Spleen (tissue), 7 donors: ENCODE measurements at regions not wholly inside any gene's neighbourhood (a gene's known extent, or its start where the extent isn't known, plus 50 kb on each side); places are given as distances from the start of the nearest gene placed in this dataset.

Source experiments
- CTCF ChIP-seq, 11 experiments: fragments of 200-600 bp in 7 of 11; fragments of 450-650 bp in 4 of 11; sonication (generic) in 4 of 11; IDR thresholded peaks in 8 of 11; conservative IDR thresholded peaks in 3 of 11; 1 replicate in 7 of 11; 2 replicates in 4 of 11; pipeline versions ENCODE4 v1.4.0 to v1.8.0; 2016 to 2021; ENCODE audit warnings: antibody characterized with exemption in 11 of 11, inconsistent platforms in 4 of 11, mild to moderate bottlenecking in 1 of 11
- POLR2A ChIP-seq, 3 donors: fragments of 450-650 bp; IDR thresholded peaks; one replicate each; pipeline ENCODE4 v1.5.1; 2017; ENCODE audit warnings: antibody characterized with exemption in 3 of 3, mild to moderate bottlenecking in 1 of 3
- POLR2AphosphoS5 ChIP-seq, 3 donors: sonication (generic); formaldehyde crosslinking; IDR thresholded peaks; one replicate each; pipeline ENCODE4 v1.5.1; 2017; ENCODE audit warnings: antibody characterized with exemption in 3 of 3
- donor health status: DM: no; HTN: no; CAD: no; lungs with moderate emphysema.
- donor health status: DM: no; HTN: no; CAD: no.
- donor health status: DM: no; HTN: no; CAD: no.

- TF ChIP-seq CTCF (IDR thresholded peaks at IDR 0.05 in 8 of 11, conservative IDR thresholded peaks at IDR 0.05 in 3 of 11), result no peak
- TF ChIP-seq POLR2AphosphoS5 (IDR thresholded peaks at IDR 0.05), result no peak
- TF ChIP-seq POLR2A (IDR thresholded peaks at IDR 0.05), result no peak
Observed at GRCh38 chr12:60137513-60137912, 541.7 kb downstream of the SLC16A7 start.
